ENCODE measurements at regions not wholly inside any gene's neighbourhood (a gene's known extent, or its start where the extent isn't known, plus 50 kb on each side); places are given as distances from the start of the nearest gene placed in this dataset.

- Histone ChIP-seq H3K36me3 (ENCODE audit: insufficient read depth in 1 of 2, low read depth in 1 of 2) (no peaks in the 10 kb centered on the region), H3K27me3 (ENCODE audit: insufficient read depth in 3 of 3, low read length in 2 of 3) (no peaks in the 10 kb centered on the region), H3K27ac (no peak overlapping the region), H3K9me3 (no peaks in the 10 kb centered on the region), H3K4me1 (peaks cover 11% of the 10 kb centered on the region), H3K4me3 (no peak overlapping the region)
- no peak for TF ChIP-seq CTCF (IDR thresholded peaks at IDR 0.05)
- intact Hi-C loops (cut with DNase I) = no loop called here
- no peak for ATAC-seq
- DNase-seq = no peak
- WGBS, 3 donors = 50 to 80% (median 60%) methylated on average over 2 of the region's 2 CpGs
Observed at GRCh38 chr4:57875829-57876392, 765.7 kb upstream of the IGFBP7 start.

- no peak overlapping the region for H3K27ac ChIP-seq
- no peak overlapping the region for H3K4me3 ChIP-seq
- TF ChIP-seq CTCF (IDR thresholded peaks at IDR 0.05) = no peak
- no peaks in the 10 kb centered on the region for H3K9me3 ChIP-seq
- no peaks in the 10 kb centered on the region for H3K27me3 ChIP-seq (ENCODE audit: insufficient read depth in 3 of 3, low read length in 2 of 3)
- no peaks in the 10 kb centered on the region for H3K4me1 ChIP-seq
- no peaks in the 10 kb centered on the region for H3K36me3 ChIP-seq (ENCODE audit: insufficient read depth in 1 of 2, low read depth in 1 of 2)
- no peak for ATAC-seq
- WGBS, 3 donors = 43 to 52% (median 47%) methylated on average over 2 of the region's 2 CpGs
- DNase-seq = no peak
- intact Hi-C loops (cut with DNase I) = no loop called here
Observed at GRCh38 chr4:57866468-57867171, 756.4 kb upstream of the IGFBP7 start.

GRCh38 chr4:57865264-57865663 lies 755.1 kb upstream of the IGFBP7 start:
- intact Hi-C loops (cut with DNase I) = no loop called here
- DNase-seq (no peak), ATAC-seq (no peak)
- no peaks in the 10 kb centered on the region for H3K9me3 ChIP-seq
- H3K4me3 ChIP-seq = no peak overlapping the region
- H3K27me3 ChIP-seq (ENCODE audit: insufficient read depth in 3 of 3, low read length in 2 of 3) = no peaks in the 10 kb centered on the region
- no peaks in the 10 kb centered on the region for H3K4me1 ChIP-seq
- WGBS, 3 donors = 69 to 71% (median 70%) methylated on average over 1 of the region's 1 CpG
- H3K27ac ChIP-seq = no peak overlapping the region
- no peak for TF ChIP-seq CTCF (IDR thresholded peaks at IDR 0.05)
- no peaks in the 10 kb centered on the region for H3K36me3 ChIP-seq (ENCODE audit: insufficient read depth in 1 of 2, low read depth in 1 of 2)

- WGBS, 3 donors = 7 to 12% (median 11%) methylated on average over 3 of the region's 3 CpGs
- H3K27ac ChIP-seq = no peak overlapping the region
- no peak for ATAC-seq
- no peak for TF ChIP-seq CTCF (IDR thresholded peaks at IDR 0.05)
- no peaks in the 10 kb centered on the region for H3K9me3 ChIP-seq
- no peaks in the 10 kb centered on the region for H3K36me3 ChIP-seq (ENCODE audit: insufficient read depth in 1 of 2, low read depth in 1 of 2)
- H3K27me3 ChIP-seq (ENCODE audit: insufficient read depth in 3 of 3, low read length in 2 of 3) = no peaks in the 10 kb centered on the region
- no peak overlapping the region for H3K4me3 ChIP-seq
- no peaks in the 10 kb centered on the region for H3K4me1 ChIP-seq
- DNase-seq = no peak
- intact Hi-C loops (cut with DNase I) = no loop called here
Observed at GRCh38 chr4:57854748-57855147, 744.6 kb upstream of the IGFBP7 start.

DNA sequence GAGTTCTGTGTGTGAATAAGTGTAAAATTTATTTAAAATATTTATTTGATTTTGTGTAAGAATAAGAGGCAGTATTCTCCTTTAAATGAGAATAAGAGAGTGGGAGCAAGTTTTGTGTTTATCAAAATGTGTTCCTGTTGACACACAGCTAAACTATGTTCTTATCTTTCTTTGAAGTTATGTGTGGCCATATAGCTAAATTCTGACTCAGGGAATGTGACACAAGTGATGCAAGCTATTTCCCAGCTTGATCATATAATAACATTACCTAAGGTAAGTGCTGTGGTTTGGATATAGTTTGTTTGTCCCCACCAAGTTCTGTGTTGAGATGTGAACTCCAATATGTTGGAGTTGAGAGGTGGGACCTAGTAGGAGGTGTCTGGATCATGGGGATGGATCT lies 740.0 kb upstream of the IGFBP7 start:
- Histone ChIP-seq H3K4me1 (no peaks in the 10 kb centered on the region), H3K27ac (no peak overlapping the region), H3K27me3 (ENCODE audit: insufficient read depth in 3 of 3, low read length in 2 of 3) (no peaks in the 10 kb centered on the region), H3K36me3 (ENCODE audit: insufficient read depth in 1 of 2, low read depth in 1 of 2) (no peaks in the 10 kb centered on the region), H3K4me3 (no peak overlapping the region), H3K9me3 (no peaks in the 10 kb centered on the region)
- no peak for DNase-seq
- no peak for TF ChIP-seq CTCF (IDR thresholded peaks at IDR 0.05)
- no peak for ATAC-seq
- intact Hi-C loops (cut with DNase I) = no loop called here

Data from psoas muscle (tissue), 7 donors.